ENCODE measurements at regions not wholly inside any gene's neighbourhood (a gene's known extent, or its start where the extent isn't known, plus 50 kb on each side); places are given as distances from the start of the nearest gene placed in this dataset.

GRCh38 chr1:72648465-72648864 lies 366.1 kb upstream of the NEGR1 start:
- no peak for TF ChIP-seq CTCF (IDR thresholded peaks at IDR 0.05)
- no peak for TF ChIP-seq ZFX (IDR thresholded peaks at IDR 0.05; ENCODE audit: borderline replicate concordance)

All from 22Rv1 (cell line).